Hepatocyte (in vitro differentiated cells): ENCODE measurements at regions not wholly inside any gene's neighbourhood (a gene's known extent, or its start where the extent isn't known, plus 50 kb on each side); places are given as distances from the start of the nearest gene placed in this dataset.

Source experiments
- DNase-seq: peaks from one replicate; pipeline ENCODE4 v3.0.0-alpha.2; 2016; ENCODE audit warnings: low spot score
- H2AFZ ChIP-seq: fragments of 200-600 bp; sonication (generic); 2 replicates; pipeline ENCODE4 v1.6.0; 2016; ENCODE audit warnings: antibody characterized with exemption, mild to moderate bottlenecking
- H3K27ac ChIP-seq: fragments of 200-600 bp; sonication (generic); 2 replicates; pipeline ENCODE4 v1.5.1; 2016; ENCODE audit warnings: mild to moderate bottlenecking
- H3K27me3 ChIP-seq: fragments of 200-600 bp; sonication (generic); 2 replicates; pipeline ENCODE4 v1.6.1; 2016
- H3K36me3 ChIP-seq: fragments of 200-600 bp; sonication (generic); replicated peaks from 2 replicates; pipeline ENCODE4 v1.5.1; 2016; ENCODE audit warnings: low read depth; ENCODE audit not compliant: insufficient read depth
- H3K4me1 ChIP-seq: fragments of 200-600 bp; sonication (generic); 2 replicates; pipeline ENCODE4 v1.5.1; 2016; ENCODE audit warnings: mild to moderate bottlenecking, moderate library complexity; ENCODE audit not compliant: insufficient read depth
- H3K4me2 ChIP-seq: fragments of 200-600 bp; sonication (generic); 2 replicates; pipeline ENCODE4 v1.6.0; 2016
- H3K4me3 ChIP-seq: fragments of 200-600 bp; sonication (generic); 2 replicates; pipeline ENCODE4 v1.5.1; 2016; ENCODE audit warnings: mild to moderate bottlenecking
- H3K79me2 ChIP-seq: fragments of 200-600 bp; sonication (generic); 2 replicates; pipeline ENCODE4 v1.6.0; 2017; ENCODE audit warnings: mild to moderate bottlenecking
- H3K9me2 ChIP-seq: fragments of 200-600 bp; sonication (generic); replicated peaks from 2 replicates; pipeline ENCODE4 v1.6.0; 2017; ENCODE audit warnings: mild to moderate bottlenecking; ENCODE audit not compliant: insufficient read depth
- H3K9me3 ChIP-seq: fragments of 200-600 bp; sonication (generic); 2 replicates; pipeline ENCODE4 v1.5.1; 2016; ENCODE audit warnings: low read depth, mild to moderate bottlenecking
- H4K20me1 ChIP-seq: fragments of 200-600 bp; sonication (generic); 2 replicates; pipeline ENCODE4 v1.6.0; 2016; ENCODE audit warnings: mild to moderate bottlenecking; ENCODE audit not compliant: insufficient read depth, poor library complexity, severe bottlenecking
- EZH2 ChIP-seq: fragments of 200-600 bp; sonication (generic); IDR thresholded peaks from 2 replicates; pipeline ENCODE4 v1.6.1; 2016; ENCODE audit warnings: antibody characterized with exemption, mild to moderate bottlenecking, borderline replicate concordance
- EZH2phosphoT487 ChIP-seq: fragments of 200-600 bp; sonication (generic); IDR thresholded peaks from one replicate; pipeline ENCODE4 v1.6.1; 2018; ENCODE audit warnings: antibody characterized with exemption, mild to moderate bottlenecking, low read depth, moderate library complexity; ENCODE audit not compliant: unreplicated experiment, severe bottlenecking
- WGBS: methylation state at CpG from one replicate; pipeline ENCODE4 v1.1.6; 2016; ENCODE audit warnings: low lambda C conversion rate; ENCODE audit errors: missing lambda C conversion rate; 5-methylcytosine and 5-hydroxymethylcytosine counted together
- TF ChIP-seq, protein P1 (sequence below): fragments of 200-600 bp; sonication (generic); IDR thresholded peaks from 2 replicates; pipeline ENCODE4 v1.5.1; 2016; ENCODE audit warnings: antibody characterized with exemption, mild to moderate bottlenecking; ENCODE audit not compliant: poor library complexity

GRCh38 chr10:93220296-93221170, 146.8 kb downstream of the CYP26A1 start:
- no peaks in the 10 kb centered on the region for H3K9me3 ChIP-seq
- TF ChIP-seq EZH2 (no peak), EZH2phosphoT487 (no peak)
- TF ChIP-seq, protein P1, sequence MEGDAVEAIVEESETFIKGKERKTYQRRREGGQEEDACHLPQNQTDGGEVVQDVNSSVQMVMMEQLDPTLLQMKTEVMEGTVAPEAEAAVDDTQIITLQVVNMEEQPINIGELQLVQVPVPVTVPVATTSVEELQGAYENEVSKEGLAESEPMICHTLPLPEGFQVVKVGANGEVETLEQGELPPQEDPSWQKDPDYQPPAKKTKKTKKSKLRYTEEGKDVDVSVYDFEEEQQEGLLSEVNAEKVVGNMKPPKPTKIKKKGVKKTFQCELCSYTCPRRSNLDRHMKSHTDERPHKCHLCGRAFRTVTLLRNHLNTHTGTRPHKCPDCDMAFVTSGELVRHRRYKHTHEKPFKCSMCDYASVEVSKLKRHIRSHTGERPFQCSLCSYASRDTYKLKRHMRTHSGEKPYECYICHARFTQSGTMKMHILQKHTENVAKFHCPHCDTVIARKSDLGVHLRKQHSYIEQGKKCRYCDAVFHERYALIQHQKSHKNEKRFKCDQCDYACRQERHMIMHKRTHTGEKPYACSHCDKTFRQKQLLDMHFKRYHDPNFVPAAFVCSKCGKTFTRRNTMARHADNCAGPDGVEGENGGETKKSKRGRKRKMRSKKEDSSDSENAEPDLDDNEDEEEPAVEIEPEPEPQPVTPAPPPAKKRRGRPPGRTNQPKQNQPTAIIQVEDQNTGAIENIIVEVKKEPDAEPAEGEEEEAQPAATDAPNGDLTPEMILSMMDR: no peak
- no peaks in the 10 kb centered on the region for H3K79me2 ChIP-seq
- no peak overlapping the region for H3K4me3 ChIP-seq
- no peaks in the 10 kb centered on the region for H4K20me1 ChIP-seq
- no peaks in the 10 kb centered on the region for H3K4me1 ChIP-seq
- H3K36me3 ChIP-seq: no peaks in the 10 kb centered on the region
- H3K9me2 ChIP-seq: no peaks in the 10 kb centered on the region
- H2AFZ ChIP-seq: no peak overlapping the region
- H3K27me3 ChIP-seq: no peaks in the 10 kb centered on the region
- 80% methylated on average over 33 of the region's 33 CpGs for WGBS
- no peak for DNase-seq
- no peak overlapping the region for H3K4me2 ChIP-seq
- no peak overlapping the region for H3K27ac ChIP-seq

DNA sequence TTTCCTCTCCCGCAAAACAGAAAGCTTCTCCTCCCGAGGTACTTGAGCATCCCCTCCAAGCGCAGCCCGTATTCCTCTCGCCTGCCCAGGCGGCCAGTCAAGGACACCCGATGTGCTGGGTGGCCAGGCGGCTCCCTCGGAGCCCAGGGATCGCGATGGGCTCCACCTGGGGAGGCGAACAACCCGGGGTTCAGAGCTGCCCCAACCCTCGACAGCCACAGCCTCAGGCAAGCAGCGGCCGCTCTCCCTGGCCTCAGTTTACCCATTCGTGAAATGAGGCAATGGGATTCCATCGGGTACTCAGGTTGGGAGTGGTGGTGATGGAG, 147.4 kb downstream of the CYP26A1 start:
- no peaks in the 10 kb centered on the region for H4K20me1 ChIP-seq
- no peaks in the 10 kb centered on the region for H3K9me2 ChIP-seq
- H3K9me3 ChIP-seq: no peaks in the 10 kb centered on the region
- H3K4me2 ChIP-seq: no peak overlapping the region
- WGBS: 98% methylated on average over 18 of the region's 18 CpGs
- H3K36me3 ChIP-seq: no peaks in the 10 kb centered on the region
- no peak overlapping the region for H2AFZ ChIP-seq
- H3K27ac ChIP-seq: no peak overlapping the region
- H3K4me1 ChIP-seq: no peaks in the 10 kb centered on the region
- H3K79me2 ChIP-seq: no peaks in the 10 kb centered on the region
- H3K27me3 ChIP-seq: no peaks in the 10 kb centered on the region
- no peak overlapping the region for H3K4me3 ChIP-seq
- TF ChIP-seq, protein P1: no peak
- TF ChIP-seq EZH2phosphoT487: no peak
- no peak for TF ChIP-seq EZH2
- DNase-seq: no peak

GRCh38 chr10:93221521-93221920, 147.8 kb downstream of the CYP26A1 start:
- Histone ChIP-seq H3K4me3 (no peak overlapping the region), H3K36me3 (no peaks in the 10 kb centered on the region), H3K27me3 (no peaks in the 10 kb centered on the region), H3K9me3 (no peaks in the 10 kb centered on the region), H3K9me2 (no peaks in the 10 kb centered on the region), H3K27ac (no peak overlapping the region), H3K4me2 (no peak overlapping the region), H3K79me2 (no peaks in the 10 kb centered on the region), H4K20me1 (no peaks in the 10 kb centered on the region), H2AFZ (no peak overlapping the region), H3K4me1 (no peaks in the 10 kb centered on the region)
- TF ChIP-seq EZH2 (no peak), EZH2phosphoT487 (no peak)
- TF ChIP-seq, protein P1: no peak
- 96% methylated on average over 5 of the region's 5 CpGs for WGBS
- no peak for DNase-seq
